GM19043 (cell line): ENCODE measurements at regions not wholly inside any gene's neighbourhood (a gene's known extent, or its start where the extent isn't known, plus 50 kb on each side); places are given as distances from the start of the nearest gene placed in this dataset.
"Not testable (repeated sequence)": the region's sequence is repeated elsewhere in the genome, so short reads cannot be mapped to it uniquely, and the experiment has no call there.

Experiments used
- ATAC-seq: cut with Tn5 transposase; IDR thresholded peaks from one replicate; pipeline ENCODE4 v1.9.1; 2021; ENCODE audit warnings: low read depth; ENCODE audit not compliant: unreplicated experiment

- no peak for ATAC-seq
Observed at GRCh38 chr3:72630327-72630968, 217.8 kb downstream of the SHQ1 start.

GRCh38 chr3:72629191-72629631 lies 219.0 kb downstream of the SHQ1 start:
- ATAC-seq: no peak

GRCh38 chr3:72628065-72628464 lies 220.2 kb downstream of the SHQ1 start:
- ATAC-seq: no peak

- ATAC-seq: no peak
Observed at GRCh38 chr3:72627271-72627670, 221.0 kb downstream of the SHQ1 start.

GRCh38 chr3:72625602-72626337 lies 222.5 kb downstream of the SHQ1 start:
- no peak for ATAC-seq

GRCh38 chr3:72624656-72625055 lies 223.6 kb downstream of the SHQ1 start:
- no peak for ATAC-seq

GRCh38 chr3:72618739-72619138 lies 229.5 kb downstream of the SHQ1 start:
- no peak for ATAC-seq

GRCh38 chr3:72617424-72618024 lies 230.7 kb downstream of the SHQ1 start:
- ATAC-seq: no peak

GRCh38 chr3:72615776-72616175 lies 232.5 kb downstream of the SHQ1 start:
- no peak for ATAC-seq

GRCh38 chr3:72615182-72615581 lies 233.1 kb downstream of the SHQ1 start:
- ATAC-seq: no peak

- no peak for ATAC-seq
Observed at GRCh38 chr3:72614394-72615074, 233.7 kb downstream of the SHQ1 start.

GRCh38 chr3:72613871-72614270 lies 234.4 kb downstream of the SHQ1 start:
- no peak for ATAC-seq

GRCh38 chr3:72609114-72609513 lies 239.1 kb downstream of the SHQ1 start:
- not testable (repeated sequence) for ATAC-seq

- no peak for ATAC-seq
Observed at GRCh38 chr3:72606005-72606800, 242.0 kb downstream of the SHQ1 start.

- ATAC-seq: no peak
Observed at GRCh38 chr3:72604328-72604727, 243.9 kb downstream of the SHQ1 start.

GRCh38 chr3:72601983-72602750 lies 246.1 kb downstream of the SHQ1 start:
- ATAC-seq: no peak

GRCh38 chr3:72601060-72601459 lies 247.2 kb downstream of the SHQ1 start:
- no peak for ATAC-seq

- no peak for ATAC-seq
Observed at GRCh38 chr3:72597756-72598195, 250.5 kb downstream of the SHQ1 start.

GRCh38 chr3:72597043-72597442 lies 251.2 kb downstream of the SHQ1 start:
- no peak for ATAC-seq
